HepG2 (cell line): ENCODE measurements at regions not wholly inside any gene's neighbourhood (a gene's known extent, or its start where the extent isn't known, plus 50 kb on each side); places are given as distances from the start of the nearest gene placed in this dataset.

ENCODE experiments used
- ATF1 ChIP-seq: IDR thresholded peaks from 2 replicates; pipeline ENCODE4 v1.6.1; 2016; ENCODE audit warnings: mild to moderate bottlenecking, control low read depth
- PRPF4 ChIP-seq: fragments of 200-400 bp; formaldehyde crosslinking; IDR thresholded peaks from 2 replicates; pipeline ENCODE4 v1.6.1; 2016; ENCODE audit warnings: low read length, low read depth; ENCODE audit not compliant: poor library complexity, severe bottlenecking
- SUZ12 ChIP-seq: fragments of 150-350 bp; IDR thresholded peaks from 2 replicates; pipeline ENCODE4 v1.6.1; 2014; ENCODE audit warnings: low read depth, low read length

DNA sequence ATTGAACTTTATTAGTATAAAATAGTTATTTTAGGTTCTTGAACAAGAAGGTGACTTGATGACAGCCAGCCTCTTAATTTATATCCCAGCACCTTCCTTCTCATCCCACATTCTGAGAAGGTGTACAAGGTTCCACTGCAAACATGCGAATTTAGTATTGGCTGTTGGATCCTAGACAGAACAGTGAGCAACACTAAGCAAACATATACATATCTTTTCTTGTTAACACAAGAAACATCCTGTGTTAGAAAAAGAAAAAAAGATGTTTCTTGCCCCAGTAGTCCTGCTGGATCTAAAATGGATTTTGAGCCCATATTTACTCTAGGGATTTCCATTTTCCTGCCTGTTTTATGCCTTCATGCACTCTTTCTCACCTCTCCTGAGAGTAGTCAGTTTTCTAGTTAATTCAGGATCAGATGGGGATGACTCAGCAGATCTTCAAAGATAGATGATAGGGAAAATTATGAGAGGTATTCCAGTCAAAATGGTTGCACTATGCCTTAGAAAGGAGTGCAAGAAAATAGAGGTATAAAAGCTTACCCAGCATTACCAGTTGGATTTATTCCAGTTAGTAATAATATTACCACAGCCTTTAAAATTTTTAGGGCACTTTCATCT is 336.5 kb downstream of the MEIS1 start:
- TF ChIP-seq SUZ12 (no peak), PRPF4 (no peak), ATF1 (no peak)
